SK-N-DZ (cell line): ENCODE measurements at regions not wholly inside any gene's neighbourhood (a gene's known extent, or its start where the extent isn't known, plus 50 kb on each side); places are given as distances from the start of the nearest gene placed in this dataset.

ENCODE experiments used
- DNase-seq: peaks from one replicate; pipeline ENCODE4 v3.0.0-alpha.2; 2015; ENCODE audit warnings: low spot score
- small RNA-seq, 2 experiments: library from RNA; depleted of rRNA; stranded (forward); fragments of <200 nt; gene quantifications; one replicate each; pipeline ENCODE3, GENCODE V24; 2014

- no peak for DNase-seq
Observed at GRCh38 chr9:84174486-84174885, 166.1 kb downstream of the SLC28A3 start.

GRCh38 chr9:84177407-84177806 lies 163.2 kb downstream of the SLC28A3 start:
- no peak for DNase-seq

GRCh38 chr9:84179531-84179930 lies 161.0 kb downstream of the SLC28A3 start:
- DNase-seq = no peak

- no peak for DNase-seq
Observed at GRCh38 chr9:84187090-84187489, 153.5 kb downstream of the SLC28A3 start.

GRCh38 chr9:84189904-84190303 lies 150.7 kb downstream of the SLC28A3 start:
- no peak for DNase-seq

- no peak for DNase-seq
Observed at GRCh38 chr9:84190411-84190810, 150.1 kb downstream of the SLC28A3 start.

- DNase-seq = no peak
Observed at GRCh38 chr9:84206801-84207370, 133.7 kb downstream of the SLC28A3 start.

GRCh38 chr9:84207491-84207951 lies 133.0 kb downstream of the SLC28A3 start:
- DNase-seq = no peak

- no peak for DNase-seq
Observed at GRCh38 chr9:84212246-84212645, 128.3 kb downstream of the SLC28A3 start.

- no peak for DNase-seq
Observed at GRCh38 chr9:84212982-84213381, 127.6 kb downstream of the SLC28A3 start.

GRCh38 chr9:84216151-84216550 lies 124.4 kb downstream of the SLC28A3 start:
- DNase-seq = no peak

GRCh38 chr9:84218322-84218721 lies 122.2 kb downstream of the SLC28A3 start:
- DNase-seq = no peak

- DNase-seq = no peak
Observed at GRCh38 chr9:84224246-84224645, 116.3 kb downstream of the SLC28A3 start.

Small RNAs in the stretch of these regions (small RNA-seq; reads per million reads assigned to genes)
- 0 reads per million in 2 experiments for gene AL390838.2
